ENCODE measurements at regions not wholly inside any gene's neighbourhood (a gene's known extent, or its start where the extent isn't known, plus 50 kb on each side); places are given as distances from the start of the nearest gene placed in this dataset.
A peak's percentile ranks its signal among the peaks of the same experiment; 100 is the strongest.

DNA sequence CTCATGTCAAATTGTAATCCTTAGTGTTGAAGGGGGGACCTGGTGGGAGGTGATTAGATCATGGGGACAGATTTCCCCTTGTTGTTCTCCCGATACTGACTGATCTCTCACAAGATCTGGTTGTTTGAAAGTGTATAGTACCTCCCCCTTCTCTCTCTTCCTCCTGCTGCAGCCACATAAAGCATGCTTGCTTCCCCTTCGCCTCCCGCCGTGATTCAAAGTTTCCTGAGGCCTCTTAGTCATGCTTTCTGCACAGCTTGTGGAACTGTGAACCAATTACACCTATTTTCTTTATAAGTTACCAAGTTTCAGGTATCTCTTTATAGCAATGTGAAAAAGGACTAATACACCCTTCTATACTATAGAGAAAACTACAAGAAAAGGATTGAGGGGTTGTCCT lies 1170.5 kb upstream of the AGA start:
- H3K79me2 ChIP-seq (ENCODE audit: control insufficient read depth, insufficient read depth, low read length): no peaks in the 10 kb centered on the region
- ChIA-PET POLR2A (no interaction called here), RAD21 (ENCODE audit: unreplicated experiment) (no interaction called here), SMC1A (ENCODE audit: uncharacterized antibody, unreplicated experiment) (no interaction called here), CTCF (interaction anchor here (1.0 kb wide), 1 partner anchor 19 kb away, joined by 7 read pairs; no protein-coding TSS in a partner anchor)
- DNase-seq (ENCODE audit: low read depth, low spot score) (no peak), FAIRE-seq (no peak), ATAC-seq (peak; percentile 71)
- H3K36me3 ChIP-seq (ENCODE audit: control insufficient read depth in 2 of 2, insufficient read depth in 2 of 2, low read length in 1 of 2): no peaks in the 10 kb centered on the region
- no peaks in the 10 kb centered on the region for H3K4me1 ChIP-seq (ENCODE audit: control insufficient read depth, insufficient read depth, low read length)
- H3K4me2 ChIP-seq (ENCODE audit: control insufficient read depth, insufficient read depth): no peak overlapping the region
- no peaks in the 10 kb centered on the region for H3K27me3 ChIP-seq (replicated peaks in 1 of 2; ENCODE audit: control insufficient read depth in 2 of 2, insufficient read depth in 2 of 2, low read length in 1 of 2)
- TF ChIP-seq NFIC (IDR thresholded peaks at IDR 0.05; ENCODE audit: low read depth, low read length): no peak
- TF ChIP-seq IKZF2 (IDR thresholded peaks at IDR 0.05): peak; percentile 18 to 21; a peak in 1 of 4 replicates
- no peak for TF ChIP-seq BMI1 (IDR thresholded peaks at IDR 0.05; ENCODE audit: borderline replicate concordance)
- TF ChIP-seq, protein P1, sequence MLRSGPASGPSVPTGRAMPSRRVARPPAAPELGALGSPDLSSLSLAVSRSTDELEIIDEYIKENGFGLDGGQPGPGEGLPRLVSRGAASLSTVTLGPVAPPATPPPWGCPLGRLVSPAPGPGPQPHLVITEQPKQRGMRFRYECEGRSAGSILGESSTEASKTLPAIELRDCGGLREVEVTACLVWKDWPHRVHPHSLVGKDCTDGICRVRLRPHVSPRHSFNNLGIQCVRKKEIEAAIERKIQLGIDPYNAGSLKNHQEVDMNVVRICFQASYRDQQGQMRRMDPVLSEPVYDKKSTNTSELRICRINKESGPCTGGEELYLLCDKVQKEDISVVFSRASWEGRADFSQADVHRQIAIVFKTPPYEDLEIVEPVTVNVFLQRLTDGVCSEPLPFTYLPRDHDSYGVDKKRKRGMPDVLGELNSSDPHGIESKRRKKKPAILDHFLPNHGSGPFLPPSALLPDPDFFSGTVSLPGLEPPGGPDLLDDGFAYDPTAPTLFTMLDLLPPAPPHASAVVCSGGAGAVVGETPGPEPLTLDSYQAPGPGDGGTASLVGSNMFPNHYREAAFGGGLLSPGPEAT (IDR thresholded peaks at IDR 0.05; ENCODE audit: low read depth): 0 out of 2 replicates have a peak, but pooled peaks have one; percentile 25
- TF ChIP-seq SUPT20H (IDR thresholded peaks at IDR 0.05; ENCODE audit: borderline replicate concordance, control insufficient read depth, low read depth, low read length): no peak
- TF ChIP-seq ATF7 (IDR thresholded peaks at IDR 0.05; ENCODE audit: low read depth): 0 out of 2 replicates have a peak, but pooled peaks have one; percentile 11
- TF ChIP-seq MTA2 (IDR thresholded peaks at IDR 0.05; ENCODE audit: low read depth): peak; percentile 36; the same call in 1 of the 2 replicates
- TF ChIP-seq, protein P2, sequence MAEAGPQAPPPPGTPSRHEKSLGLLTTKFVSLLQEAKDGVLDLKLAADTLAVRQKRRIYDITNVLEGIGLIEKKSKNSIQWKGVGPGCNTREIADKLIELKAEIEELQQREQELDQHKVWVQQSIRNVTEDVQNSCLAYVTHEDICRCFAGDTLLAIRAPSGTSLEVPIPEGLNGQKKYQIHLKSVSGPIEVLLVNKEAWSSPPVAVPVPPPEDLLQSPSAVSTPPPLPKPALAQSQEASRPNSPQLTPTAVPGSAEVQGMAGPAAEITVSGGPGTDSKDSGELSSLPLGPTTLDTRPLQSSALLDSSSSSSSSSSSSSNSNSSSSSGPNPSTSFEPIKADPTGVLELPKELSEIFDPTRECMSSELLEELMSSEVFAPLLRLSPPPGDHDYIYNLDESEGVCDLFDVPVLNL (IDR thresholded peaks at IDR 0.05; ENCODE audit: low read depth, low read length): 0 out of 2 replicates have a peak, but pooled peaks have one; percentile 30
- TF ChIP-seq, protein P3, sequence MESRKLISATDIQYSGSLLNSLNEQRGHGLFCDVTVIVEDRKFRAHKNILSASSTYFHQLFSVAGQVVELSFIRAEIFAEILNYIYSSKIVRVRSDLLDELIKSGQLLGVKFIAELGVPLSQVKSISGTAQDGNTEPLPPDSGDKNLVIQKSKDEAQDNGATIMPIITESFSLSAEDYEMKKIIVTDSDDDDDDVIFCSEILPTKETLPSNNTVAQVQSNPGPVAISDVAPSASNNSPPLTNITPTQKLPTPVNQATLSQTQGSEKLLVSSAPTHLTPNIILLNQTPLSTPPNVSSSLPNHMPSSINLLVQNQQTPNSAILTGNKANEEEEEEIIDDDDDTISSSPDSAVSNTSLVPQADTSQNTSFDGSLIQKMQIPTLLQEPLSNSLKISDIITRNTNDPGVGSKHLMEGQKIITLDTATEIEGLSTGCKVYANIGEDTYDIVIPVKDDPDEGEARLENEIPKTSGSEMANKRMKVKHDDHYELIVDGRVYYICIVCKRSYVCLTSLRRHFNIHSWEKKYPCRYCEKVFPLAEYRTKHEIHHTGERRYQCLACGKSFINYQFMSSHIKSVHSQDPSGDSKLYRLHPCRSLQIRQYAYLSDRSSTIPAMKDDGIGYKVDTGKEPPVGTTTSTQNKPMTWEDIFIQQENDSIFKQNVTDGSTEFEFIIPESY (IDR thresholded peaks at IDR 0.05): no peak
- no peak for TF ChIP-seq ZNF274 (IDR thresholded peaks at IDR 0.05; ENCODE audit: insufficient read depth, insufficient read length)
- no peak overlapping the region for H3K4me3 ChIP-seq
- in situ Hi-C loops (cut with MboI) (no loop called here), intact Hi-C loops (cut with micrococcal nuclease; ENCODE audit: unreplicated experiment) (no loop called here)
- H3K27ac ChIP-seq (ENCODE audit: control insufficient read depth, insufficient read depth): no peak overlapping the region
- H3K9me3 ChIP-seq (replicated peaks; ENCODE audit: control insufficient read depth, insufficient read depth, low read length): no peaks in the 10 kb centered on the region
- H3K9ac ChIP-seq (ENCODE audit: control insufficient read depth, insufficient read depth, low read length): no peak overlapping the region
- no TSS peak for BruUV-seq (replicated peaks)
- H2AFZ ChIP-seq (ENCODE audit: control insufficient read depth, low read depth, low read length): no peak overlapping the region
- WGBS (ENCODE audit: insufficient coverage, insufficient replicate concordance, low lambda C conversion rate, missing lambda C conversion rate): 0% methylated on average over 4 of the region's 4 CpGs
- H4K20me1 ChIP-seq (ENCODE audit: control insufficient read depth, insufficient read depth): no peaks in the 10 kb centered on the region

Measured in GM12878 (cell line).